H1 (cell line): ENCODE measurements at regions not wholly inside any gene's neighbourhood (a gene's known extent, or its start where the extent isn't known, plus 50 kb on each side); places are given as distances from the start of the nearest gene placed in this dataset.

Source experiments
- EP300 ChIP-seq, 2 experiments: IDR thresholded peaks; 1 replicate in 1 of 2; 2 replicates in 1 of 2; pipeline ENCODE4 v1.6.1; 2011 to 2012; ENCODE audit warnings: low read depth in 2 of 2, low read length in 2 of 2, mild to moderate bottlenecking in 2 of 2, borderline replicate concordance in 1 of 2, inconsistent platforms in 1 of 2, moderate library complexity in 1 of 2
- GABPA ChIP-seq: IDR thresholded peaks from 2 replicates; pipeline ENCODE4 v1.6.1; 2011; ENCODE audit warnings: mild to moderate bottlenecking, low read length, moderate library complexity, borderline replicate concordance; ENCODE audit not compliant: insufficient read depth
- JUN ChIP-seq: IDR thresholded peaks from 2 replicates; pipeline ENCODE4 v1.6.1; 2011; ENCODE audit warnings: low read depth, mild to moderate bottlenecking, improper control_type of control experiment, low read length
- JUND ChIP-seq: IDR thresholded peaks from 2 replicates; pipeline ENCODE4 v1.6.1; 2011; ENCODE audit warnings: mild to moderate bottlenecking, improper control_type of control experiment, low read length
- MAX ChIP-seq: IDR thresholded peaks from 2 replicates; pipeline ENCODE4 v1.6.1; 2012; ENCODE audit warnings: inconsistent platforms
- NRF1 ChIP-seq: IDR thresholded peaks from 2 replicates; pipeline ENCODE4 v1.6.1; 2011; ENCODE audit warnings: mild to moderate bottlenecking, low read depth, low read length, improper control_type of control experiment
- POLR2A ChIP-seq, 2 experiments: IDR thresholded peaks; 1 replicate in 1 of 2; 2 replicates in 1 of 2; pipeline ENCODE4 v1.6.1; 2011; ENCODE audit warnings: low read depth in 2 of 2, low read length in 2 of 2, mild to moderate bottlenecking in 2 of 2; ENCODE audit errors: control extremely low read depth in 1 of 2
- POLR2AphosphoS5 ChIP-seq: IDR thresholded peaks from 2 replicates; pipeline ENCODE4 v1.6.1; 2011; ENCODE audit warnings: low read depth, low read length
- RFX5 ChIP-seq: IDR thresholded peaks from 2 replicates; pipeline ENCODE4 v1.6.1; 2011; ENCODE audit warnings: low read depth, low read length, improper control_type of control experiment, borderline replicate concordance
- SIN3A ChIP-seq, 2 experiments: IDR thresholded peaks in 1 of 2; conservative IDR thresholded peaks in 1 of 2; 2 replicates each; pipeline ENCODE4 v1.6.1; 2011 to 2012; ENCODE audit warnings: low read length in 2 of 2, improper control_type of control experiment in 1 of 2, low read depth in 1 of 2, mild to moderate bottlenecking in 1 of 2
- SIX5 ChIP-seq: IDR thresholded peaks from 2 replicates; pipeline ENCODE4 v1.6.1; 2011; ENCODE audit warnings: mild to moderate bottlenecking, low read depth, low read length
- SUZ12 ChIP-seq: fragments of 200-600 bp; sonication (generic); IDR thresholded peaks from 2 replicates; pipeline ENCODE4 v1.6.1; 2012; ENCODE audit warnings: mild to moderate bottlenecking, inconsistent platforms, low read length, moderate library complexity, mixed read lengths
- TF ChIP-seq, protein P1 (sequence below), 3 experiments: IDR thresholded peaks; 1 replicate in 2 of 3; 2 replicates in 1 of 3; pipeline versions ENCODE4 v1.5.1 to v1.6.1; 2011; ENCODE audit warnings: low read length in 3 of 3, mild to moderate bottlenecking in 3 of 3, inconsistent platforms in 2 of 3, low read depth in 1 of 3, moderate library complexity in 1 of 3; ENCODE audit not compliant: insufficient read depth in 1 of 3; ENCODE audit errors: control extremely low read depth in 1 of 3

GRCh38 chr10:63066606-63067005 is 66.5 kb upstream of the NRBF2 start:
- no peak for TF ChIP-seq POLR2A (IDR thresholded peaks at IDR 0.05; ENCODE audit: control extremely low read depth in 1 of 2, low read depth in 2 of 2, low read length in 2 of 2)
- no peak for TF ChIP-seq SIX5
- TF ChIP-seq GABPA = no peak
- no peak for TF ChIP-seq POLR2AphosphoS5
- TF ChIP-seq, protein P1, sequence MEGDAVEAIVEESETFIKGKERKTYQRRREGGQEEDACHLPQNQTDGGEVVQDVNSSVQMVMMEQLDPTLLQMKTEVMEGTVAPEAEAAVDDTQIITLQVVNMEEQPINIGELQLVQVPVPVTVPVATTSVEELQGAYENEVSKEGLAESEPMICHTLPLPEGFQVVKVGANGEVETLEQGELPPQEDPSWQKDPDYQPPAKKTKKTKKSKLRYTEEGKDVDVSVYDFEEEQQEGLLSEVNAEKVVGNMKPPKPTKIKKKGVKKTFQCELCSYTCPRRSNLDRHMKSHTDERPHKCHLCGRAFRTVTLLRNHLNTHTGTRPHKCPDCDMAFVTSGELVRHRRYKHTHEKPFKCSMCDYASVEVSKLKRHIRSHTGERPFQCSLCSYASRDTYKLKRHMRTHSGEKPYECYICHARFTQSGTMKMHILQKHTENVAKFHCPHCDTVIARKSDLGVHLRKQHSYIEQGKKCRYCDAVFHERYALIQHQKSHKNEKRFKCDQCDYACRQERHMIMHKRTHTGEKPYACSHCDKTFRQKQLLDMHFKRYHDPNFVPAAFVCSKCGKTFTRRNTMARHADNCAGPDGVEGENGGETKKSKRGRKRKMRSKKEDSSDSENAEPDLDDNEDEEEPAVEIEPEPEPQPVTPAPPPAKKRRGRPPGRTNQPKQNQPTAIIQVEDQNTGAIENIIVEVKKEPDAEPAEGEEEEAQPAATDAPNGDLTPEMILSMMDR (IDR thresholded peaks at IDR 0.05; ENCODE audit: control extremely low read depth in 1 of 3, insufficient read depth in 1 of 3, low read depth in 1 of 3, low read length in 3 of 3) = no peak
- no peak for TF ChIP-seq JUN
- TF ChIP-seq SUZ12 = no peak
- TF ChIP-seq EP300 (IDR thresholded peaks at IDR 0.05; ENCODE audit: borderline replicate concordance in 1 of 2, low read depth in 2 of 2, low read length in 2 of 2) = no peak
- TF ChIP-seq JUND = no peak
- no peak for TF ChIP-seq NRF1
- TF ChIP-seq MAX = no peak
- TF ChIP-seq RFX5 = no peak
- no peak for TF ChIP-seq SIN3A (conservative IDR thresholded peaks at IDR 0.05 in 1 of 2, IDR thresholded peaks at IDR 0.05 in 1 of 2; ENCODE audit: low read depth in 1 of 2, low read length in 2 of 2)
